Neural progenitor cell (in vitro differentiated cells): ENCODE measurements at regions not wholly inside any gene's neighbourhood (a gene's known extent, or its start where the extent isn't known, plus 50 kb on each side); places are given as distances from the start of the nearest gene placed in this dataset.
A peak's percentile ranks its signal among the peaks of the same experiment; 100 is the strongest.

Experiments used
- DNase-seq: peaks from one replicate; pipeline ENCODE4 v3.0.0-alpha.2; 2016; ENCODE audit warnings: low spot score
- H2AFZ ChIP-seq: fragments of 200-600 bp; sonication (generic); replicated peaks from 2 replicates; pipeline ENCODE4 v1.6.1; 2016; ENCODE audit warnings: antibody characterized with exemption
- H3F3A ChIP-seq: fragments of 200-600 bp; sonication (generic); 2 replicates; pipeline ENCODE4 v1.6.1; 2016; ENCODE audit warnings: antibody characterized with exemption, low read depth
- H3K27ac ChIP-seq: fragments of 200-600 bp; sonication (generic); 2 replicates; pipeline ENCODE4 v1.5.1; 2016; ENCODE audit warnings: mild to moderate bottlenecking
- H3K27me3 ChIP-seq: fragments of 200-600 bp; sonication (generic); 2 replicates; pipeline ENCODE4 v1.6.1; 2016; ENCODE audit warnings: mild to moderate bottlenecking, moderate library complexity
- H3K36me3 ChIP-seq: fragments of 200-600 bp; sonication (generic); 2 replicates; pipeline ENCODE4 v1.5.1; 2016
- H3K4me1 ChIP-seq: fragments of 200-600 bp; sonication (generic); 2 replicates; pipeline ENCODE4 v1.6.1; 2016; ENCODE audit warnings: mixed run types
- H3K4me2 ChIP-seq: fragments of 200-600 bp; sonication (generic); 2 replicates; pipeline ENCODE4 v1.6.1; 2016
- H3K4me3 ChIP-seq: fragments of 200-600 bp; sonication (generic); 2 replicates; pipeline ENCODE4 v1.5.1; 2016
- H3K79me2 ChIP-seq: fragments of 200-600 bp; sonication (generic); 2 replicates; pipeline ENCODE4 v1.6.1; 2016; ENCODE audit warnings: low read depth
- H3K9ac ChIP-seq: fragments of 200-600 bp; sonication (generic); 2 replicates; pipeline ENCODE4 v1.6.1; 2016
- H3K9me3 ChIP-seq: fragments of 200-600 bp; sonication (generic); 2 replicates; pipeline ENCODE4 v1.5.1; 2016; ENCODE audit warnings: low read depth
- H4K20me1 ChIP-seq: fragments of 200-600 bp; sonication (generic); 2 replicates; pipeline ENCODE4 v1.6.1; 2016; ENCODE audit warnings: low read depth
- H3K27ac Mint-ChIP-seq: 3 replicates; pipeline ENCODE4 v1.8.0; 2021; ENCODE audit warnings: mixed read lengths
- H3K27me3 Mint-ChIP-seq: 2 replicates; pipeline ENCODE4 v1.8.0; 2022; ENCODE audit warnings: low read depth, mild to moderate bottlenecking, inconsistent platforms, moderate library complexity, mixed read lengths; ENCODE audit not compliant: insufficient read depth
- H3K36me3 Mint-ChIP-seq: 3 replicates; pipeline ENCODE4 v1.8.0; 2021; ENCODE audit warnings: mixed read lengths
- H3K4me1 Mint-ChIP-seq: 3 replicates; pipeline ENCODE4 v1.8.0; 2021; ENCODE audit warnings: mixed read lengths
- H3K4me3 Mint-ChIP-seq: 3 replicates; pipeline ENCODE4 v1.8.0; 2021; ENCODE audit warnings: mild to moderate bottlenecking, moderate library complexity, mixed read lengths
- H3K9me3 Mint-ChIP-seq: 3 replicates; pipeline ENCODE4 v1.8.0; 2020; ENCODE audit warnings: mixed read lengths
- CTCF ChIP-seq: fragments of 200-600 bp; sonication (generic); IDR thresholded peaks from 2 replicates; pipeline ENCODE4 v1.5.1; 2017; ENCODE audit warnings: antibody characterized with exemption, mild to moderate bottlenecking
- EZH2 ChIP-seq: fragments of 200-600 bp; sonication (generic); IDR thresholded peaks from 2 replicates; pipeline ENCODE4 v1.6.1; 2017; ENCODE audit warnings: antibody characterized with exemption, mild to moderate bottlenecking, moderate library complexity
- EZH2phosphoT487 ChIP-seq: fragments of 200-600 bp; sonication (generic); IDR thresholded peaks from 2 replicates; pipeline ENCODE4 v1.6.1; 2017; ENCODE audit warnings: antibody characterized with exemption

- H3K4me3 Mint-ChIP-seq: no peak overlapping the region
- TF ChIP-seq CTCF (no peak), EZH2 (no peak), EZH2phosphoT487 (no peak)
- H3K4me1 ChIP-seq: no peaks in the 10 kb centered on the region
Measured at GRCh38 chrX:97704474-97704873, 820.8 kb downstream of the RPA4 start.

GRCh38 chrX:97704881-97705280, 821.2 kb downstream of the RPA4 start:
- H3K9me3 Mint-ChIP-seq: peaks cover 14% of the 10 kb centered on the region
- no peak overlapping the region for H3K9ac ChIP-seq
- no peak for DNase-seq

More at GRCh38 chrX:97704474-97704873, 820.8 kb downstream of the RPA4 start:
- H3K4me2 ChIP-seq: no peak overlapping the region
- no peak overlapping the region for H2AFZ ChIP-seq
- DNase-seq: no peak
- H3K36me3 Mint-ChIP-seq: peaks cover 2% of the 10 kb centered on the region
- no peaks in the 10 kb centered on the region for H3K79me2 ChIP-seq
- H3K36me3 ChIP-seq: no peaks in the 10 kb centered on the region
- no peaks in the 10 kb centered on the region for H3K27me3 ChIP-seq
- no peak overlapping the region for H3K27ac ChIP-seq
- peaks cover 2% of the 10 kb centered on the region for H3K27me3 Mint-ChIP-seq
- H3K9me3 Mint-ChIP-seq: peaks cover 14% of the 10 kb centered on the region
- H3K9me3 ChIP-seq: no peaks in the 10 kb centered on the region
- no peaks in the 10 kb centered on the region for H3F3A ChIP-seq
- no peak overlapping the region for H3K27ac Mint-ChIP-seq
- H3K4me1 Mint-ChIP-seq: peaks cover 6% of the 10 kb centered on the region
- H4K20me1 ChIP-seq: no peaks in the 10 kb centered on the region
- no peak overlapping the region for H3K4me3 ChIP-seq
- no peak overlapping the region for H3K9ac ChIP-seq

GRCh38 chrX:97705936-97706335, 822.2 kb downstream of the RPA4 start:
- Histone ChIP-seq H4K20me1 (no peaks in the 10 kb centered on the region), H3K4me1 (no peaks in the 10 kb centered on the region), H3K27ac (peak overlapping the region; percentile 4), H3K9me3 (no peaks in the 10 kb centered on the region), H3K27me3 (no peaks in the 10 kb centered on the region), H2AFZ (no peak overlapping the region), H3K79me2 (no peaks in the 10 kb centered on the region), H3K4me2 (no peak overlapping the region), H3K36me3 (no peaks in the 10 kb centered on the region), H3F3A (no peaks in the 10 kb centered on the region), H3K4me3 (no peak overlapping the region), H3K9ac (no peak overlapping the region)
- TF ChIP-seq EZH2phosphoT487: no peak
- no peak for TF ChIP-seq CTCF
- no peak for TF ChIP-seq EZH2
- H3K9me3 Mint-ChIP-seq: peaks cover 15% of the 10 kb centered on the region
- peak overlapping the region; percentile 92 for H3K27ac Mint-ChIP-seq
- H3K27me3 Mint-ChIP-seq: peaks cover 2% of the 10 kb centered on the region
- H3K4me1 Mint-ChIP-seq: peaks cover 6% of the 10 kb centered on the region
- peak; percentile 48 for DNase-seq
- H3K4me3 Mint-ChIP-seq: no peak overlapping the region
- peaks cover 4% of the 10 kb centered on the region for H3K36me3 Mint-ChIP-seq

More at GRCh38 chrX:97704881-97705280, 821.2 kb downstream of the RPA4 start:
- Histone ChIP-seq H3K79me2 (no peaks in the 10 kb centered on the region), H3K27ac (no peak overlapping the region), H3K9me3 (no peaks in the 10 kb centered on the region), H3K27me3 (no peaks in the 10 kb centered on the region), H3K4me2 (no peak overlapping the region), H3K4me1 (no peaks in the 10 kb centered on the region), H3K4me3 (no peak overlapping the region), H4K20me1 (no peaks in the 10 kb centered on the region), H2AFZ (no peak overlapping the region), H3K36me3 (no peaks in the 10 kb centered on the region), H3F3A (no peaks in the 10 kb centered on the region)
- peaks cover 4% of the 10 kb centered on the region for H3K36me3 Mint-ChIP-seq
- TF ChIP-seq CTCF (no peak), EZH2phosphoT487 (no peak), EZH2 (no peak)
- H3K27me3 Mint-ChIP-seq: peaks cover 2% of the 10 kb centered on the region
- H3K4me3 Mint-ChIP-seq: no peak overlapping the region
- peaks cover 6% of the 10 kb centered on the region for H3K4me1 Mint-ChIP-seq
- H3K27ac Mint-ChIP-seq: no peak overlapping the region
